ENCODE measurements at regions not wholly inside any gene's neighbourhood (a gene's known extent, or its start where the extent isn't known, plus 50 kb on each side); places are given as distances from the start of the nearest gene placed in this dataset.

GRCh38 chr22:48616656-48617055 is 1211.0 kb downstream of the BRD1 start:
- Histone ChIP-seq H3K4me3 (no peak overlapping the region), H3K36me3 (ENCODE audit: insufficient read depth) (no peaks in the 10 kb centered on the region)

GRCh38 chr22:48615171-48616008 is 1212.3 kb downstream of the BRD1 start:
- Histone ChIP-seq H3K79me2 (replicated peaks; ENCODE audit: insufficient read depth) (no peaks in the 10 kb centered on the region), H2AFZ (no peak overlapping the region), H3K4me1 (ENCODE audit: insufficient read depth) (no peaks in the 10 kb centered on the region), H3K36me3 (ENCODE audit: insufficient read depth) (no peaks in the 10 kb centered on the region), H3F3A (replicated peaks; ENCODE audit: low read depth) (no peaks in the 10 kb centered on the region), H3K27ac (ENCODE audit: low read depth) (no peak overlapping the region), H3K27me3 (ENCODE audit: insufficient read depth) (no peaks in the 10 kb centered on the region), H3K9me2 (ENCODE audit: insufficient read depth) (no peaks in the 10 kb centered on the region), H3K4me3 (no peak overlapping the region), H3K4me2 (no peak overlapping the region), H4K20me1 (replicated peaks; ENCODE audit: insufficient read depth) (no peaks in the 10 kb centered on the region)
- Mint-ChIP-seq H3K9me3 (no peaks in the 10 kb centered on the region; the same call in 2 of the 3 replicates), H3K27me3 (ENCODE audit: insufficient read depth, low read depth, poor library complexity) (peaks cover 9% of the 10 kb centered on the region), H3K4me3 (no peak overlapping the region), H3K36me3 (ENCODE audit: low read depth) (peaks cover 3% of the 10 kb centered on the region; the same call in 2 of the 3 replicates), H3K4me1 (no peaks in the 10 kb centered on the region; the same call in 2 of the 3 replicates), H3K27ac (no peak overlapping the region)
- ATAC-seq = no peak
- no peak for DNase-seq (ENCODE audit: low spot score)
- TF ChIP-seq ZNF114 (CRISPR knock-in tag; IDR thresholded peaks at IDR 0.05) = no peak
- TF ChIP-seq EZH2 (IDR thresholded peaks at IDR 0.05; ENCODE audit: low read depth, unreplicated experiment) = no peak
- TF ChIP-seq ETS1 (IDR thresholded peaks at IDR 0.05) = no peak
- no peak for TF ChIP-seq POLR2AphosphoS5 (IDR thresholded peaks at IDR 0.05; ENCODE audit: low read depth)
- TF ChIP-seq, protein P1, sequence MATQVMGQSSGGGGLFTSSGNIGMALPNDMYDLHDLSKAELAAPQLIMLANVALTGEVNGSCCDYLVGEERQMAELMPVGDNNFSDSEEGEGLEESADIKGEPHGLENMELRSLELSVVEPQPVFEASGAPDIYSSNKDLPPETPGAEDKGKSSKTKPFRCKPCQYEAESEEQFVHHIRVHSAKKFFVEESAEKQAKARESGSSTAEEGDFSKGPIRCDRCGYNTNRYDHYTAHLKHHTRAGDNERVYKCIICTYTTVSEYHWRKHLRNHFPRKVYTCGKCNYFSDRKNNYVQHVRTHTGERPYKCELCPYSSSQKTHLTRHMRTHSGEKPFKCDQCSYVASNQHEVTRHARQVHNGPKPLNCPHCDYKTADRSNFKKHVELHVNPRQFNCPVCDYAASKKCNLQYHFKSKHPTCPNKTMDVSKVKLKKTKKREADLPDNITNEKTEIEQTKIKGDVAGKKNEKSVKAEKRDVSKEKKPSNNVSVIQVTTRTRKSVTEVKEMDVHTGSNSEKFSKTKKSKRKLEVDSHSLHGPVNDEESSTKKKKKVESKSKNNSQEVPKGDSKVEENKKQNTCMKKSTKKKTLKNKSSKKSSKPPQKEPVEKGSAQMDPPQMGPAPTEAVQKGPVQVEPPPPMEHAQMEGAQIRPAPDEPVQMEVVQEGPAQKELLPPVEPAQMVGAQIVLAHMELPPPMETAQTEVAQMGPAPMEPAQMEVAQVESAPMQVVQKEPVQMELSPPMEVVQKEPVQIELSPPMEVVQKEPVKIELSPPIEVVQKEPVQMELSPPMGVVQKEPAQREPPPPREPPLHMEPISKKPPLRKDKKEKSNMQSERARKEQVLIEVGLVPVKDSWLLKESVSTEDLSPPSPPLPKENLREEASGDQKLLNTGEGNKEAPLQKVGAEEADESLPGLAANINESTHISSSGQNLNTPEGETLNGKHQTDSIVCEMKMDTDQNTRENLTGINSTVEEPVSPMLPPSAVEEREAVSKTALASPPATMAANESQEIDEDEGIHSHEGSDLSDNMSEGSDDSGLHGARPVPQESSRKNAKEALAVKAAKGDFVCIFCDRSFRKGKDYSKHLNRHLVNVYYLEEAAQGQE (IDR thresholded peaks at IDR 0.05; ENCODE audit: unreplicated experiment) = no peak
- TF ChIP-seq, protein P2, sequence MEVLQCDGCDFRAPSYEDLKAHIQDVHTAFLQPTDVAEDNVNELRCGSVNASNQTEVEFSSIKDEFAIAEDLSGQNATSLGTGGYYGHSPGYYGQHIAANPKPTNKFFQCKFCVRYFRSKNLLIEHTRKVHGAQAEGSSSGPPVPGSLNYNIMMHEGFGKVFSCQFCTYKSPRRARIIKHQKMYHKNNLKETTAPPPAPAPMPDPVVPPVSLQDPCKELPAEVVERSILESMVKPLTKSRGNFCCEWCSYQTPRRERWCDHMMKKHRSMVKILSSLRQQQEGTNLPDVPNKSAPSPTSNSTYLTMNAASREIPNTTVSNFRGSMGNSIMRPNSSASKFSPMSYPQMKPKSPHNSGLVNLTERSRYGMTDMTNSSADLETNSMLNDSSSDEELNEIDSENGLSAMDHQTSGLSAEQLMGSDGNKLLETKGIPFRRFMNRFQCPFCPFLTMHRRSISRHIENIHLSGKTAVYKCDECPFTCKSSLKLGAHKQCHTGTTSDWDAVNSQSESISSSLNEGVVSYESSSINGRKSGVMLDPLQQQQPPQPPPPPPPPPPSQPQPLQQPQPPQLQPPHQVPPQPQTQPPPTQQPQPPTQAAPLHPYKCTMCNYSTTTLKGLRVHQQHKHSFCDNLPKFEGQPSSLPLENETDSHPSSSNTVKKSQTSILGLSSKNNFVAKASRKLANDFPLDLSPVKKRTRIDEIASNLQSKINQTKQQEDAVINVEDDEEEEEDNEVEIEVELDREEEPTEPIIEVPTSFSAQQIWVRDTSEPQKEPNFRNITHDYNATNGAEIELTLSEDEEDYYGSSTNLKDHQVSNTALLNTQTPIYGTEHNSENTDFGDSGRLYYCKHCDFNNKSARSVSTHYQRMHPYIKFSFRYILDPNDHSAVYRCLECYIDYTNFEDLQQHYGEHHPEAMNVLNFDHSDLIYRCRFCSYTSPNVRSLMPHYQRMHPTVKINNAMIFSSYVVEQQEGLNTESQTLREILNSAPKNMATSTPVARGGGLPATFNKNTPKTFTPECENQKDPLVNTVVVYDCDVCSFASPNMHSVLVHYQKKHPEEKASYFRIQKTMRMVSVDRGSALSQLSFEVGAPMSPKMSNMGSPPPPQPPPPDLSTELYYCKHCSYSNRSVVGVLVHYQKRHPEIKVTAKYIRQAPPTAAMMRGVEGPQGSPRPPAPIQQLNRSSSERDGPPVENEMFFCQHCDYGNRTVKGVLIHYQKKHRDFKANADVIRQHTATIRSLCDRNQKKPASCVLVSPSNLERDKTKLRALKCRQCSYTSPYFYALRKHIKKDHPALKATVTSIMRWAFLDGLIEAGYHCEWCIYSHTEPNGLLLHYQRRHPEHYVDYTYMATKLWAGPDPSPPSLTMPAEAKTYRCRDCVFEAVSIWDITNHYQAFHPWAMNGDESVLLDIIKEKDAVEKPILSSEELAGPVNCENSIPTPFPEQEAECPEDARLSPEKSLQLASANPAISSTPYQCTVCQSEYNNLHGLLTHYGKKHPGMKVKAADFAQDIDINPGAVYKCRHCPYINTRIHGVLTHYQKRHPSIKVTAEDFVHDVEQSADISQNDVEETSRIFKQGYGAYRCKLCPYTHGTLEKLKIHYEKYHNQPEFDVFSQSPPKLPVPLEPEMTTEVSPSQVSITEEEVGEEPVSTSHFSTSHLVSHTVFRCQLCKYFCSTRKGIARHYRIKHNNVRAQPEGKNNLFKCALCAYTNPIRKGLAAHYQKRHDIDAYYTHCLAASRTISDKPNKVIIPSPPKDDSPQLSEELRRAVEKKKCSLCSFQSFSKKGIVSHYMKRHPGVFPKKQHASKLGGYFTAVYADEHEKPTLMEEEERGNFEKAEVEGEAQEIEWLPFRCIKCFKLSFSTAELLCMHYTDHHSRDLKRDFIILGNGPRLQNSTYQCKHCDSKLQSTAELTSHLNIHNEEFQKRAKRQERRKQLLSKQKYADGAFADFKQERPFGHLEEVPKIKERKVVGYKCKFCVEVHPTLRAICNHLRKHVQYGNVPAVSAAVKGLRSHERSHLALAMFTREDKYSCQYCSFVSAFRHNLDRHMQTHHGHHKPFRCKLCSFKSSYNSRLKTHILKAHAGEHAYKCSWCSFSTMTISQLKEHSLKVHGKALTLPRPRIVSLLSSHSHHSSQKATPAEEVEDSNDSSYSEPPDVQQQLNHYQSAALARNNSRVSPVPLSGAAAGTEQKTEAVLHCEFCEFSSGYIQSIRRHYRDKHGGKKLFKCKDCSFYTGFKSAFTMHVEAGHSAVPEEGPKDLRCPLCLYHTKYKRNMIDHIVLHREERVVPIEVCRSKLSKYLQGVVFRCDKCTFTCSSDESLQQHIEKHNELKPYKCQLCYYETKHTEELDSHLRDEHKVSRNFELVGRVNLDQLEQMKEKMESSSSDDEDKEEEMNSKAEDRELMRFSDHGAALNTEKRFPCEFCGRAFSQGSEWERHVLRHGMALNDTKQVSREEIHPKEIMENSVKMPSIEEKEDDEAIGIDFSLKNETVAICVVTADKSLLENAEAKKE (CRISPR knock-in tag; IDR thresholded peaks at IDR 0.05) = no peak
- TF ChIP-seq CREB1 (CRISPR knock-in tag; IDR thresholded peaks at IDR 0.05; ENCODE audit: low read depth) = no peak
- TF ChIP-seq ZNF331 (CRISPR knock-in tag; IDR thresholded peaks at IDR 0.05; ENCODE audit: low read depth) = no peak
- TF ChIP-seq JUNB (IDR thresholded peaks at IDR 0.05; ENCODE audit: unreplicated experiment) = no peak

More at GRCh38 chr22:48616656-48617055, 1211.0 kb downstream of the BRD1 start:
- H4K20me1 ChIP-seq (replicated peaks; ENCODE audit: insufficient read depth) = no peaks in the 10 kb centered on the region
- H3K4me1 ChIP-seq (ENCODE audit: insufficient read depth) = no peaks in the 10 kb centered on the region
- H3K27ac ChIP-seq (ENCODE audit: low read depth) = no peak overlapping the region
- no peaks in the 10 kb centered on the region for H3K79me2 ChIP-seq (replicated peaks; ENCODE audit: insufficient read depth)
- H3F3A ChIP-seq (replicated peaks; ENCODE audit: low read depth) = no peaks in the 10 kb centered on the region
- H3K27me3 Mint-ChIP-seq (ENCODE audit: insufficient read depth, low read depth, poor library complexity) = peaks cover 8% of the 10 kb centered on the region
- DNase-seq (ENCODE audit: low spot score) = no peak
- H3K27ac Mint-ChIP-seq = no peak overlapping the region
- H3K4me3 Mint-ChIP-seq = no peak overlapping the region
- H3K4me2 ChIP-seq = no peak overlapping the region
- no peaks in the 10 kb centered on the region; the same call in 2 of the 3 replicates for H3K36me3 Mint-ChIP-seq (ENCODE audit: low read depth)
- TF ChIP-seq STAT1 (IDR thresholded peaks at IDR 0.05; ENCODE audit: unreplicated experiment) (no peak), ZNF114 (CRISPR knock-in tag; IDR thresholded peaks at IDR 0.05) (no peak)
- no peaks in the 10 kb centered on the region; the same call in 2 of the 3 replicates for H3K9me3 Mint-ChIP-seq
- no peak for ATAC-seq
- no peaks in the 10 kb centered on the region for H3K27me3 ChIP-seq (ENCODE audit: insufficient read depth)
- no peaks in the 10 kb centered on the region for H3K9me2 ChIP-seq (ENCODE audit: insufficient read depth)
- H2AFZ ChIP-seq = no peak overlapping the region
- no peaks in the 10 kb centered on the region; the same call in 2 of the 3 replicates for H3K4me1 Mint-ChIP-seq

All from GM23338 (cell line).